ENCODE measurements at regions not wholly inside any gene's neighbourhood (a gene's known extent, or its start where the extent isn't known, plus 50 kb on each side); places are given as distances from the start of the nearest gene placed in this dataset.

GRCh38 chr14:97172644-97173043 is 375.5 kb downstream of the VRK1 start:
- Histone ChIP-seq H3K27me3 (ENCODE audit: control insufficient read depth, insufficient read depth, low read length) (no peaks in the 10 kb centered on the region), H4K91ac (ENCODE audit: insufficient read depth, low read depth, low read length) (no peak overlapping the region), H2BK120ac (ENCODE audit: low read depth, low read length) (no peak overlapping the region), H2AFZ (replicated peaks; ENCODE audit: low read length, poor library complexity) (no peak overlapping the region), H3K18ac (ENCODE audit: low read depth, low read length) (no peak overlapping the region), H2BK5ac (ENCODE audit: low read depth, low read length, poor library complexity, severe bottlenecking) (no peak overlapping the region), H3K79me1 (ENCODE audit: low read depth in 1 of 2, low read length in 2 of 2) (no peaks in the 10 kb centered on the region), H2BK15ac (ENCODE audit: low read depth, low read length) (no peak overlapping the region), H3K9ac (ENCODE audit: low read depth, low read length) (no peak overlapping the region), H4K20me1 (ENCODE audit: insufficient read depth, low read length) (no peaks in the 10 kb centered on the region), H3K4me1 (ENCODE audit: control insufficient read depth, insufficient read depth, low read length) (no peaks in the 10 kb centered on the region), H2AK9ac (replicated peaks; ENCODE audit: low read depth, low read length, poor library complexity) (no peak overlapping the region), H2BK20ac (ENCODE audit: low read depth, low read length) (no peak overlapping the region), H3K36me3 (ENCODE audit: control insufficient read depth, insufficient read depth, low read length) (no peaks in the 10 kb centered on the region), H3K27ac (ENCODE audit: insufficient read depth, low read length) (no peak overlapping the region), H3K9me1 (ENCODE audit: insufficient read depth, low read length) (no peaks in the 10 kb centered on the region), H3K4me2 (ENCODE audit: low read depth, low read length) (no peak overlapping the region), H4K8ac (ENCODE audit: low read depth in 2 of 2, low read length in 2 of 2) (no peak overlapping the region), H3K23ac (ENCODE audit: low read depth, low read length) (no peak overlapping the region), H3K4ac (ENCODE audit: low read depth, low read length) (no peak overlapping the region), H2AK5ac (ENCODE audit: low read depth, low read length) (no peak overlapping the region), H3K4me3 (ENCODE audit: insufficient read depth, low read depth, low read length) (no peak overlapping the region), H4K5ac (ENCODE audit: low read depth, low read length) (no peak overlapping the region), H3K56ac (ENCODE audit: extremely low read depth, insufficient read depth, low read length) (no peak overlapping the region), H3K9me3 (ENCODE audit: control insufficient read depth, insufficient read depth, low read length) (peaks cover 38% of the 10 kb centered on the region), H3K14ac (replicated peaks; ENCODE audit: low read depth, low read length) (no peak overlapping the region)
- dilution Hi-C loops (cut with HindIII; ENCODE audit: low sequenced_read_pairs, unreplicated experiment): no loop called here
- no CpG with 5 or more reads among the region's 2 CpGs for WGBS, 2 experiments (ENCODE audit: extremely low coverage in 2 of 2, insufficient read length in 1 of 2)
- POLR2A ChIA-PET (ENCODE audit: unreplicated experiment): no interaction called here
- DNase-seq (no peak), ATAC-seq (ENCODE audit: low read depth) (no peak)
- CTCF ChIA-PET: no interaction called here
- intact Hi-C loops (cut with micrococcal nuclease): no loop called here
- TF ChIP-seq CEBPB (IDR thresholded peaks at IDR 0.05; ENCODE audit: low read depth, low read length): no peak
- no peak for TF ChIP-seq MXI1 (IDR thresholded peaks at IDR 0.05; ENCODE audit: borderline replicate concordance, low read depth, low read length)
- TF ChIP-seq MAFK (IDR thresholded peaks at IDR 0.05; ENCODE audit: low read depth, low read length): no peak
- TF ChIP-seq POLR2A (IDR thresholded peaks at IDR 0.05; ENCODE audit: low read depth, low read length): no peak
- TF ChIP-seq, protein P1, sequence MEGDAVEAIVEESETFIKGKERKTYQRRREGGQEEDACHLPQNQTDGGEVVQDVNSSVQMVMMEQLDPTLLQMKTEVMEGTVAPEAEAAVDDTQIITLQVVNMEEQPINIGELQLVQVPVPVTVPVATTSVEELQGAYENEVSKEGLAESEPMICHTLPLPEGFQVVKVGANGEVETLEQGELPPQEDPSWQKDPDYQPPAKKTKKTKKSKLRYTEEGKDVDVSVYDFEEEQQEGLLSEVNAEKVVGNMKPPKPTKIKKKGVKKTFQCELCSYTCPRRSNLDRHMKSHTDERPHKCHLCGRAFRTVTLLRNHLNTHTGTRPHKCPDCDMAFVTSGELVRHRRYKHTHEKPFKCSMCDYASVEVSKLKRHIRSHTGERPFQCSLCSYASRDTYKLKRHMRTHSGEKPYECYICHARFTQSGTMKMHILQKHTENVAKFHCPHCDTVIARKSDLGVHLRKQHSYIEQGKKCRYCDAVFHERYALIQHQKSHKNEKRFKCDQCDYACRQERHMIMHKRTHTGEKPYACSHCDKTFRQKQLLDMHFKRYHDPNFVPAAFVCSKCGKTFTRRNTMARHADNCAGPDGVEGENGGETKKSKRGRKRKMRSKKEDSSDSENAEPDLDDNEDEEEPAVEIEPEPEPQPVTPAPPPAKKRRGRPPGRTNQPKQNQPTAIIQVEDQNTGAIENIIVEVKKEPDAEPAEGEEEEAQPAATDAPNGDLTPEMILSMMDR (conservative IDR thresholded peaks at IDR 0.05; ENCODE audit: low read depth, low read length): no peak
- no peak for TF ChIP-seq CHD1 (IDR thresholded peaks at IDR 0.05; ENCODE audit: low read depth, low read length)
- no peak for TF ChIP-seq RFX5 (IDR thresholded peaks at IDR 0.05; ENCODE audit: low read depth, low read length)
- no peak for TF ChIP-seq SMC3 (IDR thresholded peaks at IDR 0.05; ENCODE audit: low read depth, low read length)
- TF ChIP-seq NFE2L2 (IDR thresholded peaks at IDR 0.05; ENCODE audit: low read depth, low read length): no peak
- no peak for TF ChIP-seq BHLHE40 (IDR thresholded peaks at IDR 0.05; ENCODE audit: low read depth, low read length)
- TF ChIP-seq FOS (IDR thresholded peaks at IDR 0.05; ENCODE audit: low read depth, low read length): no peak
- no peak for TF ChIP-seq RAD21 (IDR thresholded peaks at IDR 0.05; ENCODE audit: low read length)
- no peak for TF ChIP-seq USF2 (IDR thresholded peaks at IDR 0.05; ENCODE audit: low read depth, low read length)
- TF ChIP-seq ELK1 (IDR thresholded peaks at IDR 0.05; ENCODE audit: borderline replicate concordance, low read depth, low read length): no peak
- TF ChIP-seq MAZ (IDR thresholded peaks at IDR 0.05; ENCODE audit: borderline replicate concordance, low read depth, low read length): no peak
- no peak for TF ChIP-seq RCOR1 (IDR thresholded peaks at IDR 0.05; ENCODE audit: insufficient replicate concordance, low read length)
- in situ Hi-C loops (cut with MboI; ENCODE audit: low sequenced_read_pairs): no loop called here
- no TSS peak for BruUV-seq (replicated peaks)

Measured in IMR-90 (cell line).